ENCODE measurements at regions not wholly inside any gene's neighbourhood (a gene's known extent, or its start where the extent isn't known, plus 50 kb on each side); places are given as distances from the start of the nearest gene placed in this dataset.

GRCh38 chr9:676780-677438 is 164.6 kb upstream of the DMRT1 start (continued):
- peak; percentile 91 for TF ChIP-seq ASH2L (IDR thresholded peaks at IDR 0.05; ENCODE audit: insufficient read length, low read depth, low read length)
- TF ChIP-seq ETV6 (CRISPR knock-in tag; conservative IDR thresholded peaks at IDR 0.05): no peak
- no peak for TF ChIP-seq ZNF253 (CRISPR knock-in tag; IDR thresholded peaks at IDR 0.05; ENCODE audit: borderline replicate concordance)
- TF ChIP-seq GATAD2A (CRISPR knock-in tag; IDR thresholded peaks at IDR 0.05): peak; percentile 95
- TF ChIP-seq ZMYM3 (CRISPR knock-in tag; IDR thresholded peaks at IDR 0.05): no peak
- no peak for TF ChIP-seq PHF8 (CRISPR knock-in tag; IDR thresholded peaks at IDR 0.05)
- peak; percentile 89; the same call in 1 of the 2 replicates for TF ChIP-seq NCOR1 (IDR thresholded peaks at IDR 0.05; ENCODE audit: borderline replicate concordance, low read length)
- TF ChIP-seq HOXA9 (CRISPR knock-in tag; IDR thresholded peaks at IDR 0.05; ENCODE audit: borderline replicate concordance): no peak
- TF ChIP-seq ATF7-NPFF (CRISPR knock-in tag; IDR thresholded peaks at IDR 0.05; ENCODE audit: low read depth): no peak
- TF ChIP-seq HMG20A (CRISPR knock-in tag; IDR thresholded peaks at IDR 0.05; ENCODE audit: borderline replicate concordance): peak; percentile 81; the same call in 1 of the 2 replicates
- no peak for TF ChIP-seq ZMYM2 (CRISPR knock-in tag; IDR thresholded peaks at IDR 0.05)
- TF ChIP-seq SETDB1 (CRISPR knock-in tag; IDR thresholded peaks at IDR 0.05; ENCODE audit: borderline replicate concordance): no peak
- peak in 1 of 2 experiments; percentile 97; a peak in 2 of 4 replicates for TF ChIP-seq ATF4 (CRISPR knock-in tag; IDR thresholded peaks at IDR 0.05)
- no peak for TF ChIP-seq NRL (CRISPR knock-in tag; IDR thresholded peaks at IDR 0.05; ENCODE audit: borderline replicate concordance)
- no peak; the same call in 1 of the 2 replicates for TF ChIP-seq MEF2D (CRISPR knock-in tag; IDR thresholded peaks at IDR 0.05)
- peak; percentile 74; the same call in 1 of the 2 replicates for TF ChIP-seq ZKSCAN8 (CRISPR knock-in tag; IDR thresholded peaks at IDR 0.05; ENCODE audit: borderline replicate concordance)
- TF ChIP-seq ATF7 (IDR thresholded peaks at IDR 0.05): no peak
- TF ChIP-seq ATF7 (CRISPR knock-in tag; IDR thresholded peaks at IDR 0.05): no peak
- no peak for TF ChIP-seq ZNF589 (CRISPR knock-in tag; conservative IDR thresholded peaks at IDR 0.05)
- TF ChIP-seq ZNF264 (CRISPR knock-in tag; IDR thresholded peaks at IDR 0.05): 0 out of 2 replicates have a peak, but pooled peaks have one; percentile 18
- TF ChIP-seq HNRNPUL1 (IDR thresholded peaks at IDR 0.05; ENCODE audit: low read depth, low read length): no peak
- TF ChIP-seq E2F2 (CRISPR knock-in tag; IDR thresholded peaks at IDR 0.05; ENCODE audit: borderline replicate concordance): no peak
- TF ChIP-seq ZNF225 (CRISPR knock-in tag; IDR thresholded peaks at IDR 0.05): no peak
- peak; percentile 84 for TF ChIP-seq FOXP4 (CRISPR knock-in tag; IDR thresholded peaks at IDR 0.05)
- no peak for TF ChIP-seq ZKSCAN5 (CRISPR knock-in tag; IDR thresholded peaks at IDR 0.05)
- TF ChIP-seq CHD4 (IDR thresholded peaks at IDR 0.05; ENCODE audit: borderline replicate concordance, low read length): peak; percentile 22; the same call in 1 of the 2 replicates
- no peak for TF ChIP-seq EZH2 (conservative IDR thresholded peaks at IDR 0.05; ENCODE audit: low read depth, low read length)

Measured in HepG2 (cell line).